GM23338 (cell line): ENCODE measurements at regions not wholly inside any gene's neighbourhood (a gene's known extent, or its start where the extent isn't known, plus 50 kb on each side); places are given as distances from the start of the nearest gene placed in this dataset.

ENCODE experiments used
- ATAC-seq: fragments of 200-7000 bp; cut with Tn5 transposase; 3 replicates; pipeline ENCODE4 v1.9.1; 2020
- DNase-seq: peaks from one replicate; pipeline ENCODE4 v3.0.0-alpha.2; 2015; ENCODE audit warnings: low spot score
- H2AFZ ChIP-seq: fragments of 200-600 bp; sonication (generic); 2 replicates; pipeline ENCODE4 v1.8.0; 2016; ENCODE audit warnings: antibody characterized with exemption, mild to moderate bottlenecking, moderate library complexity
- H3F3A ChIP-seq: fragments of 200-600 bp; sonication (generic); replicated peaks from 2 replicates; pipeline ENCODE4 v1.8.0; 2017; ENCODE audit warnings: antibody characterized with exemption, mixed run types, low read depth
- H3K27ac ChIP-seq: fragments of 200-600 bp; sonication (generic); 2 replicates; pipeline ENCODE4 v1.6.1; 2016; ENCODE audit warnings: low read depth
- H3K27me3 ChIP-seq: fragments of 200-600 bp; sonication (generic); 2 replicates; pipeline ENCODE4 v1.8.0; 2016; ENCODE audit warnings: mild to moderate bottlenecking, mixed run types, moderate library complexity; ENCODE audit not compliant: insufficient read depth
- H3K36me3 ChIP-seq: fragments of 200-600 bp; sonication (generic); 2 replicates; pipeline ENCODE4 v1.8.0; 2016; ENCODE audit warnings: mild to moderate bottlenecking; ENCODE audit not compliant: insufficient read depth
- H3K4me1 ChIP-seq: fragments of 200-600 bp; sonication (generic); 2 replicates; pipeline ENCODE4 v1.8.0; 2016; ENCODE audit warnings: mild to moderate bottlenecking, moderate library complexity; ENCODE audit not compliant: insufficient read depth
- H3K4me2 ChIP-seq: fragments of 200-600 bp; sonication (generic); 2 replicates; pipeline ENCODE4 v1.7.1; 2017; ENCODE audit warnings: mixed run types
- H3K4me3 ChIP-seq: fragments of 200-600 bp; sonication (generic); 2 replicates; pipeline ENCODE4 v1.6.1; 2016; ENCODE audit warnings: mixed run types
- H3K79me2 ChIP-seq: fragments of 200-600 bp; sonication (generic); replicated peaks from 2 replicates; pipeline ENCODE4 v1.8.0; 2017; ENCODE audit warnings: mild to moderate bottlenecking; ENCODE audit not compliant: insufficient read depth
- H3K9me2 ChIP-seq: fragments of 200-600 bp; sonication (generic); 2 replicates; pipeline ENCODE4 v1.8.0; 2017; ENCODE audit not compliant: insufficient read depth
- H4K20me1 ChIP-seq: fragments of 200-600 bp; sonication (generic); replicated peaks from 2 replicates; pipeline ENCODE4 v1.8.0; 2017; ENCODE audit warnings: mild to moderate bottlenecking; ENCODE audit not compliant: insufficient read depth
- H3K27ac Mint-ChIP-seq: 2 replicates; pipeline ENCODE4 v1.8.0; 2020; ENCODE audit warnings: inconsistent platforms, mild to moderate bottlenecking, moderate library complexity, mixed read lengths
- H3K27me3 Mint-ChIP-seq: 3 replicates; pipeline ENCODE4 v1.8.0; 2022; ENCODE audit warnings: low read depth, mild to moderate bottlenecking, moderate library complexity, mixed read lengths, inconsistent platforms; ENCODE audit not compliant: insufficient read depth, poor library complexity
- H3K36me3 Mint-ChIP-seq: 3 replicates; pipeline ENCODE4 v1.8.0; 2021; ENCODE audit warnings: low read depth, mild to moderate bottlenecking, inconsistent platforms, moderate library complexity, mixed read lengths
- H3K4me1 Mint-ChIP-seq: 3 replicates; pipeline ENCODE4 v1.8.0; 2020; ENCODE audit warnings: mild to moderate bottlenecking, inconsistent platforms, mixed read lengths
- H3K4me3 Mint-ChIP-seq: 3 replicates; pipeline ENCODE4 v1.8.0; 2021; ENCODE audit warnings: moderate library complexity, mild to moderate bottlenecking, inconsistent platforms, mixed read lengths
- H3K9me3 Mint-ChIP-seq: 3 replicates; pipeline ENCODE4 v1.8.0; 2020; ENCODE audit warnings: moderate library complexity, mild to moderate bottlenecking, inconsistent platforms, mixed read lengths
- NANOG ChIP-seq: IDR thresholded peaks from 2 replicates; pipeline ENCODE4 v1.6.1; 2016; ENCODE audit warnings: antibody characterized with exemption, borderline replicate concordance
- STAT1 ChIP-seq: IDR thresholded peaks from one replicate; pipeline ENCODE4 v1.6.1; 2016; ENCODE audit warnings: antibody characterized with exemption; ENCODE audit not compliant: unreplicated experiment
- ZNF114 ChIP-seq: fragments of 250-450 bp; sonication (Bioruptor Pico); IDR thresholded peaks from 2 replicates; pipeline ENCODE4 v1.5.0; 2020; ENCODE audit warnings: mild to moderate bottlenecking, moderate library complexity
- TF ChIP-seq, protein P1 (sequence below), 2 experiments: fragments of 200-600 bp in 1 of 2; sonication (generic) in 1 of 2; conservative IDR thresholded peaks; 2 replicates each; pipeline versions ENCODE4 v1.5.1 to v1.6.1; 2016 to 2017; ENCODE audit warnings: antibody characterized with exemption in 2 of 2, low read depth in 2 of 2, mild to moderate bottlenecking in 2 of 2, moderate library complexity in 1 of 2
- TF ChIP-seq, protein P2 (sequence below): IDR thresholded peaks from one replicate; pipeline ENCODE4 v1.6.1; 2018; ENCODE audit warnings: antibody characterized with exemption; ENCODE audit not compliant: unreplicated experiment

DNA sequence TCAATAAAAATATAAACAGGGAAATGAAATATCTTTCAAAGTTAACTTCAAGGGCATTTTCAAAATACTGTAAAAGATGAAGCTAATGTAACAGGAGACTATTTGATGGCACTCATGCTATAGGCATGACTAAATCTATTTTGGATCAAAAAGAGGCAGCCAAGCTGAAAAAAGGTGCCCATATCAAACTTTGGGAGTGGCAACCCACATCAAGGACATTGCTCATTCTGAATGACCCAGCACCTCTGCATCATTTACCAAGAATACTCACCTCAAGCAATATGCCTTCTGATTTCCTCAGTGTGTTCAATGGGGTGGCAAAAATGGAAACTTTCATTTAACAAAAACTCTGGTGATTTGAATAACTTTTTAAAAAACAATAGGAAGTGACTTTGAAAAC is 853.3 kb downstream of the TLE1 start:
- Histone ChIP-seq H4K20me1 (no peaks in the 10 kb centered on the region), H3K9me2 (peaks cover 6% of the 10 kb centered on the region), H3K27ac (no peak overlapping the region), H3K27me3 (no peaks in the 10 kb centered on the region), H3K4me3 (no peak overlapping the region), H3K4me2 (no peak overlapping the region), H2AFZ (no peak overlapping the region), H3K79me2 (no peaks in the 10 kb centered on the region), H3K36me3 (no peaks in the 10 kb centered on the region), H3K4me1 (no peaks in the 10 kb centered on the region), H3F3A (no peaks in the 10 kb centered on the region)
- H3K9me3 Mint-ChIP-seq = no peaks in the 10 kb centered on the region
- H3K4me3 Mint-ChIP-seq = no peak overlapping the region
- H3K27me3 Mint-ChIP-seq = no peaks in the 10 kb centered on the region
- no peak overlapping the region for H3K27ac Mint-ChIP-seq
- H3K4me1 Mint-ChIP-seq = peaks cover 4% of the 10 kb centered on the region; the same call in 1 of the 3 replicates
- TF ChIP-seq, protein P1, sequence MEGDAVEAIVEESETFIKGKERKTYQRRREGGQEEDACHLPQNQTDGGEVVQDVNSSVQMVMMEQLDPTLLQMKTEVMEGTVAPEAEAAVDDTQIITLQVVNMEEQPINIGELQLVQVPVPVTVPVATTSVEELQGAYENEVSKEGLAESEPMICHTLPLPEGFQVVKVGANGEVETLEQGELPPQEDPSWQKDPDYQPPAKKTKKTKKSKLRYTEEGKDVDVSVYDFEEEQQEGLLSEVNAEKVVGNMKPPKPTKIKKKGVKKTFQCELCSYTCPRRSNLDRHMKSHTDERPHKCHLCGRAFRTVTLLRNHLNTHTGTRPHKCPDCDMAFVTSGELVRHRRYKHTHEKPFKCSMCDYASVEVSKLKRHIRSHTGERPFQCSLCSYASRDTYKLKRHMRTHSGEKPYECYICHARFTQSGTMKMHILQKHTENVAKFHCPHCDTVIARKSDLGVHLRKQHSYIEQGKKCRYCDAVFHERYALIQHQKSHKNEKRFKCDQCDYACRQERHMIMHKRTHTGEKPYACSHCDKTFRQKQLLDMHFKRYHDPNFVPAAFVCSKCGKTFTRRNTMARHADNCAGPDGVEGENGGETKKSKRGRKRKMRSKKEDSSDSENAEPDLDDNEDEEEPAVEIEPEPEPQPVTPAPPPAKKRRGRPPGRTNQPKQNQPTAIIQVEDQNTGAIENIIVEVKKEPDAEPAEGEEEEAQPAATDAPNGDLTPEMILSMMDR (conservative IDR thresholded peaks at IDR 0.05; ENCODE audit: low read depth in 2 of 2) = no peak
- TF ChIP-seq NANOG = no peak
- no peaks in the 10 kb centered on the region for H3K36me3 Mint-ChIP-seq
- no peak for ATAC-seq
- no peak for DNase-seq

DNA sequence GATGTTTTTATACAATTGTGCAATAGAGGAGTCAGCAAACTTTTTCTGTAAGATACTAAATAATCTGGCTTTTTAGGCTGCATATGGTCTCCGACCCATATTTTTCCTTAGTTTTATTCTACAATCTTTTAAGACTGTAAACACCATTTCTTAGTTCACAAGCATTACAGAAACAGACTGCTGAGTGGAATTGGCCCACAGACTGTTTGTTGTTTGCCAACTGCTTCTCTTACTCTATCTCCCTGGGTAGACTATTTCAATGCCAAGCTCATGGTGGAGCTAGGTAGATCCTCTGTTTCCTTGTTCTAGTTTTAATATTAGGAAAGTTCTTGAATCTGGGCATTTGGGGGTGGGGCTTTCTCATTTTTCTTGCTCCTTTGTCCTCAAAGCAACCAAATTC is 857.6 kb downstream of the TLE1 start:
- Histone ChIP-seq H3K9me2 (peaks cover 5% of the 10 kb centered on the region), H3F3A (no peaks in the 10 kb centered on the region), H3K36me3 (no peaks in the 10 kb centered on the region), H4K20me1 (no peaks in the 10 kb centered on the region), H3K79me2 (no peaks in the 10 kb centered on the region), H3K4me3 (no peak overlapping the region), H3K4me1 (no peaks in the 10 kb centered on the region), H3K27ac (no peak overlapping the region), H3K27me3 (no peaks in the 10 kb centered on the region), H2AFZ (no peak overlapping the region), H3K4me2 (no peak overlapping the region)
- no peak overlapping the region for H3K4me3 Mint-ChIP-seq
- no peak overlapping the region for H3K27ac Mint-ChIP-seq
- H3K36me3 Mint-ChIP-seq = no peaks in the 10 kb centered on the region
- H3K9me3 Mint-ChIP-seq = peaks cover 5% of the 10 kb centered on the region; the same call in 1 of the 3 replicates
- peaks cover 2% of the 10 kb centered on the region for H3K27me3 Mint-ChIP-seq
- TF ChIP-seq STAT1 = no peak
- TF ChIP-seq NANOG = no peak
- TF ChIP-seq ZNF114 (CRISPR knock-in tag) = no peak
- TF ChIP-seq, protein P2, sequence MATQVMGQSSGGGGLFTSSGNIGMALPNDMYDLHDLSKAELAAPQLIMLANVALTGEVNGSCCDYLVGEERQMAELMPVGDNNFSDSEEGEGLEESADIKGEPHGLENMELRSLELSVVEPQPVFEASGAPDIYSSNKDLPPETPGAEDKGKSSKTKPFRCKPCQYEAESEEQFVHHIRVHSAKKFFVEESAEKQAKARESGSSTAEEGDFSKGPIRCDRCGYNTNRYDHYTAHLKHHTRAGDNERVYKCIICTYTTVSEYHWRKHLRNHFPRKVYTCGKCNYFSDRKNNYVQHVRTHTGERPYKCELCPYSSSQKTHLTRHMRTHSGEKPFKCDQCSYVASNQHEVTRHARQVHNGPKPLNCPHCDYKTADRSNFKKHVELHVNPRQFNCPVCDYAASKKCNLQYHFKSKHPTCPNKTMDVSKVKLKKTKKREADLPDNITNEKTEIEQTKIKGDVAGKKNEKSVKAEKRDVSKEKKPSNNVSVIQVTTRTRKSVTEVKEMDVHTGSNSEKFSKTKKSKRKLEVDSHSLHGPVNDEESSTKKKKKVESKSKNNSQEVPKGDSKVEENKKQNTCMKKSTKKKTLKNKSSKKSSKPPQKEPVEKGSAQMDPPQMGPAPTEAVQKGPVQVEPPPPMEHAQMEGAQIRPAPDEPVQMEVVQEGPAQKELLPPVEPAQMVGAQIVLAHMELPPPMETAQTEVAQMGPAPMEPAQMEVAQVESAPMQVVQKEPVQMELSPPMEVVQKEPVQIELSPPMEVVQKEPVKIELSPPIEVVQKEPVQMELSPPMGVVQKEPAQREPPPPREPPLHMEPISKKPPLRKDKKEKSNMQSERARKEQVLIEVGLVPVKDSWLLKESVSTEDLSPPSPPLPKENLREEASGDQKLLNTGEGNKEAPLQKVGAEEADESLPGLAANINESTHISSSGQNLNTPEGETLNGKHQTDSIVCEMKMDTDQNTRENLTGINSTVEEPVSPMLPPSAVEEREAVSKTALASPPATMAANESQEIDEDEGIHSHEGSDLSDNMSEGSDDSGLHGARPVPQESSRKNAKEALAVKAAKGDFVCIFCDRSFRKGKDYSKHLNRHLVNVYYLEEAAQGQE = no peak
- peaks cover 4% of the 10 kb centered on the region; the same call in 1 of the 3 replicates for H3K4me1 Mint-ChIP-seq
- ATAC-seq (no peak), DNase-seq (no peak)
